ENCODE measurements at regions not wholly inside any gene's neighbourhood (a gene's known extent, or its start where the extent isn't known, plus 50 kb on each side); places are given as distances from the start of the nearest gene placed in this dataset.
"Not testable (repeated sequence)": the region's sequence is repeated elsewhere in the genome, so short reads cannot be mapped to it uniquely, and the experiment has no call there.

DNA sequence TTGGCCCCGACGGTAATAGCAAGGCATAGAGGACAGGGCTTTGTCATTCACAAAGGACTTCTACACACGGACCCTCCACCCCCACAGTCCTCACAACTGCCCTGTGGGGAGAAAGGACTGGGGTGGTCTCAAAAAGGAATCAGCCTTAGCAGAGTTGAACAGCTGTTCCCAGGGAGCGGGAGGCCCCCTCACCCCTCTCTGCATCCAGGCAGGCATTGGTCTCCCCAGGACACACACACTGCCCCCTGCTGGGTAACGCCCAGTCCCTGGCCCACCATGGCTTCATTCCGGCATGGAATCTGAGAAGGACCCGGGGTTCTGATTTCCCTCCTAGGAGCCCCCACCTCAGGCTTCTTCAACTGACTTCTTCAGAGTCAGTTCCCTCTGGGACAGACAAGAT, 73.2 kb downstream of the SPATA31D1 start:
- TF ChIP-seq, protein P1, sequence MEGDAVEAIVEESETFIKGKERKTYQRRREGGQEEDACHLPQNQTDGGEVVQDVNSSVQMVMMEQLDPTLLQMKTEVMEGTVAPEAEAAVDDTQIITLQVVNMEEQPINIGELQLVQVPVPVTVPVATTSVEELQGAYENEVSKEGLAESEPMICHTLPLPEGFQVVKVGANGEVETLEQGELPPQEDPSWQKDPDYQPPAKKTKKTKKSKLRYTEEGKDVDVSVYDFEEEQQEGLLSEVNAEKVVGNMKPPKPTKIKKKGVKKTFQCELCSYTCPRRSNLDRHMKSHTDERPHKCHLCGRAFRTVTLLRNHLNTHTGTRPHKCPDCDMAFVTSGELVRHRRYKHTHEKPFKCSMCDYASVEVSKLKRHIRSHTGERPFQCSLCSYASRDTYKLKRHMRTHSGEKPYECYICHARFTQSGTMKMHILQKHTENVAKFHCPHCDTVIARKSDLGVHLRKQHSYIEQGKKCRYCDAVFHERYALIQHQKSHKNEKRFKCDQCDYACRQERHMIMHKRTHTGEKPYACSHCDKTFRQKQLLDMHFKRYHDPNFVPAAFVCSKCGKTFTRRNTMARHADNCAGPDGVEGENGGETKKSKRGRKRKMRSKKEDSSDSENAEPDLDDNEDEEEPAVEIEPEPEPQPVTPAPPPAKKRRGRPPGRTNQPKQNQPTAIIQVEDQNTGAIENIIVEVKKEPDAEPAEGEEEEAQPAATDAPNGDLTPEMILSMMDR (conservative IDR thresholded peaks at IDR 0.05; ENCODE audit: low read length), result 0 out of 2 replicates have a peak, but pooled peaks have one; percentile 29
- not testable (repeated sequence) for TF ChIP-seq EZH2phosphoT487 (IDR thresholded peaks at IDR 0.05; ENCODE audit: borderline replicate concordance)

Data from Loucy (cell line).